ENCODE measurements at regions not wholly inside any gene's neighbourhood (a gene's known extent, or its start where the extent isn't known, plus 50 kb on each side); places are given as distances from the start of the nearest gene placed in this dataset.

GRCh38 chr6:4318321-4318720, 182.9 kb upstream of the ECI2 start:
- Histone ChIP-seq H3K4me3 (no peak overlapping the region), H3K36me3 (no peaks in the 10 kb centered on the region), H3K27ac (no peak overlapping the region), H3K27me3 (no peaks in the 10 kb centered on the region), H3K4me1 (peaks cover 0 to 35% (median 7%) of the 10 kb centered on the region in 3 donors), H3K9me3 (peaks cover 0 to 2% (median 0%) of the 10 kb centered on the region in 3 donors)
- no peak for TF ChIP-seq POLR2AphosphoS5 (IDR thresholded peaks at IDR 0.05)
- no peak for TF ChIP-seq POLR2A (IDR thresholded peaks at IDR 0.05)
- no peak for TF ChIP-seq CTCF (IDR thresholded peaks at IDR 0.05)
- no peak for TF ChIP-seq EP300 (IDR thresholded peaks at IDR 0.05)
- 76 to 95% methylated on average over 2 of the region's 2 CpGs for WGBS, 2 donors (ENCODE audit: low coverage in 1 of 2)
- ATAC-seq, result no peak

- 28 to 30% methylated on average over 4 to 6 of the region's 9 CpGs for WGBS, 2 donors (ENCODE audit: low coverage in 1 of 2)
- no peaks in the 10 kb centered on the region for H3K36me3 ChIP-seq
- no peaks in the 10 kb centered on the region for H3K27me3 ChIP-seq
- H3K4me1 ChIP-seq, result peaks cover 0 to 37% (median 7%) of the 10 kb centered on the region in 3 donors
- TF ChIP-seq CTCF (IDR thresholded peaks at IDR 0.05) (peak in 1 of 4 experiments; percentile 16), POLR2A (IDR thresholded peaks at IDR 0.05) (no peak), EP300 (IDR thresholded peaks at IDR 0.05) (no peak), POLR2AphosphoS5 (IDR thresholded peaks at IDR 0.05) (peak; percentile 67)
- peak; percentile 80 for ATAC-seq
- H3K9me3 ChIP-seq, result peaks cover 0 to 16% (median 1%) of the 10 kb centered on the region in 3 donors
- H3K27ac ChIP-seq, result peak overlapping the region; percentile 14 to 74 (median 68)
- H3K4me3 ChIP-seq, result no peak overlapping the region
Observed at GRCh38 chr6:4316867-4317400, 181.6 kb upstream of the ECI2 start.

- 50% methylated on average over 2 of the region's 2 CpGs for WGBS, 2 donors (ENCODE audit: low coverage in 1 of 2)
- H3K36me3 ChIP-seq, result no peaks in the 10 kb centered on the region
- no peak overlapping the region for H3K4me3 ChIP-seq
- peaks cover 0 to 21% (median 0%) of the 10 kb centered on the region in 3 donors for H3K4me1 ChIP-seq
- H3K27ac ChIP-seq, result no peak overlapping the region
- no peak for ATAC-seq
- no peaks in the 10 kb centered on the region for H3K27me3 ChIP-seq
- TF ChIP-seq POLR2AphosphoS5 (IDR thresholded peaks at IDR 0.05), result no peak
- TF ChIP-seq CTCF (IDR thresholded peaks at IDR 0.05), result no peak
- no peak for TF ChIP-seq POLR2A (IDR thresholded peaks at IDR 0.05)
- TF ChIP-seq EP300 (IDR thresholded peaks at IDR 0.05), result no peak
- peaks cover 0 to 39% (median 2%) of the 10 kb centered on the region in 3 donors for H3K9me3 ChIP-seq
Observed at GRCh38 chr6:4314201-4314707, 178.9 kb upstream of the ECI2 start.

GRCh38 chr6:4313044-4313686, 177.8 kb upstream of the ECI2 start:
- Histone ChIP-seq H3K4me1 (peaks cover 0 to 21% (median 0%) of the 10 kb centered on the region in 3 donors), H3K27me3 (no peaks in the 10 kb centered on the region), H3K4me3 (no peak overlapping the region), H3K9me3 (peaks cover 0 to 39% (median 2%) of the 10 kb centered on the region in 3 donors), H3K27ac (peak overlapping the region in 3 of 4 donors; percentile 29 to 68 (median 56)), H3K36me3 (no peaks in the 10 kb centered on the region)
- TF ChIP-seq POLR2A (IDR thresholded peaks at IDR 0.05) (no peak), CTCF (IDR thresholded peaks at IDR 0.05) (peak in 2 of 4 experiments; percentile 11 to 45)
- peak; percentile 63 for ATAC-seq
- 6 to 14% methylated on average over 2 of the region's 2 CpGs for WGBS, 2 donors (ENCODE audit: low coverage in 1 of 2)

Measured in gastroesophageal sphincter (tissue), 4 donors.